Activated CD4-positive, alpha-beta T cell treated with anti-CD3 and anti-CD28 coated beads, Interleukin-2, amount 50 U/mL, for 16 hours (primary cell): ENCODE measurements at regions not wholly inside any gene's neighbourhood (a gene's known extent, or its start where the extent isn't known, plus 50 kb on each side); places are given as distances from the start of the nearest gene placed in this dataset.
A peak's percentile ranks its signal among the peaks of the same experiment; 100 is the strongest.
"Not testable (repeated sequence)": the region's sequence is repeated elsewhere in the genome, so short reads cannot be mapped to it uniquely, and the experiment has no call there.

Experiments used
- DNase-seq: peaks from one replicate; pipeline ENCODE4 v3.0.0-alpha.2; 2020

DNA sequence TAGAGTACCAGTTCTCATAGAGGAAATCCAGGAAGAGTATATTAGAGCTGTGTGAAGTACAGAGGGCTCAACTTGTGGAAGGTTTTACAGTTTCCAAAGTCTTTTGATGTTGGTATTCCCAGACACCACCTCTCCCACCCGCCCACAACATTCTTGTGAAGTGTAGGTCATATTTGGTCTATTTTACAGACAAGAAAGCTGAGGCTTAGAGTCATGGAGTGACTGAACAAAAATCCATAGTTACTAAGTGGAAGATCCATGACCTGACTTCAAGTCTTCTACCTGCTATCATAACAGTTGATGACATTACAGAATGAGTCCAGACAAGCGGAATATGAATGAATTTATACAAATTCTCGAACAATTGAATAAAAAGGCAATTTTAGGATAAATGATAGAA is 187.1 kb upstream of the RPS23 start:
- DNase-seq, result no peak

DNA sequence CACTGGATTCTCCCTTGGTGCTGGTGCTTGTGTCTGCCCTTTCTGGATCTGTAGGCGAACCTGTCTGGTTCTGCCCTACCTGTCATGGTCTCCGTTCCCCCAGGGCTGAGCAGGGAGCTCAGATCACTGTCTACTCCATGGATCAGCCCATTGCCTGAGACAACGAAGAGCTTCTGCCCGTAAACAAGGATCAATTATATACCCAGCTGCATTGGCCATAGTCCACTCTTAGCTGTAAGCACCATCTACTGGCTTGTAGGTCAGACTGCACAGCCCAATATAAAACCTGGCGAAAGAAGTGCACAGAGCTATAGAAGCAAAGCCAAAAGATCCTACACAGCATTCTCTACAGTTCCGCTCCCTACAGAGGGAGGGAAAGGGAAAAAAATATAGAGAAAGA is 181.5 kb upstream of the RPS23 start:
- DNase-seq, result no peak

DNA sequence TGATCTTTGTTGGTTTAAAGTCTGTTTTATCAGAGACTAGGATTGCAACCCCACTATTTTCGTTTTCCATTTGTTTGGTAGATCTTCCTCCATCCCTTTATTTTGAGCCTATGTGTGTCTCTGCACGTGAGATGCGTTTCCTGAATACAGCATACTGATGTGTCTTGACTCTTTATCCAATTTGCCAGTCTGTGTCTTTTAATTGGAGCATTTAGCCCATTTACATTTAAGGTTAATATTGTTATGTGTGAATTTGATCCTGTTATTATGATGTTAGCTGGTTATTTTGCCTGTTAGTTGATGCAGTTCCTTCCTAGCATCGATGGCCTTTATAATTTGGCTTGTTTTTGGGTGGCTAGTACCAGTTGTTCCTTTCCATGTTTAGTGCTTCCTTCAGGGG is 177.2 kb upstream of the RPS23 start:
- DNase-seq, result not testable (repeated sequence)

DNA sequence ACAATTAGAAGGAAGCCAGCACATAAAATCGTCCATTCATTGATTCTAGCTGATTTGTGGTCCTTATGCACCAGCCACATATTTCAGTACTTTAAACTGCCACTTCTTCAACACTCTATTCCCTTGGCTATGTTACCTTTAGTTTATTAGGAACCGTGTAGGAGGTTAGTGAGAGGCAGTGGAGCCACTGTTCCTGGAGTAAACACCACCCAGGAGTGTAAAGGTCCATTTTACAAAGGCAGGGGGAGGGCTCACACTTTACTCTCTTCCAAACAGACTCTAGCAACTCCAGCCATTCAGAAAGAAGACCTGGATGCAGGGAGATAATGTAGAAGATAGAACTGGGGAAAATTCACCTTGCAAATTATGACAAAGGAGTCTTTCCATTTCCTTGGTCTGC is 170.2 kb upstream of the RPS23 start:
- DNase-seq, result no peak

GRCh38 chr5:82447913-82448312 is 169.8 kb upstream of the RPS23 start:
- no peak for DNase-seq

GRCh38 chr5:82446809-82447208 is 168.7 kb upstream of the RPS23 start:
- no peak for DNase-seq

- DNase-seq, result no peak
Measured at GRCh38 chr5:82445726-82446335, 167.7 kb upstream of the RPS23 start.

- no peak for DNase-seq
Measured at GRCh38 chr5:82439750-82440445, 161.7 kb upstream of the RPS23 start.

DNA sequence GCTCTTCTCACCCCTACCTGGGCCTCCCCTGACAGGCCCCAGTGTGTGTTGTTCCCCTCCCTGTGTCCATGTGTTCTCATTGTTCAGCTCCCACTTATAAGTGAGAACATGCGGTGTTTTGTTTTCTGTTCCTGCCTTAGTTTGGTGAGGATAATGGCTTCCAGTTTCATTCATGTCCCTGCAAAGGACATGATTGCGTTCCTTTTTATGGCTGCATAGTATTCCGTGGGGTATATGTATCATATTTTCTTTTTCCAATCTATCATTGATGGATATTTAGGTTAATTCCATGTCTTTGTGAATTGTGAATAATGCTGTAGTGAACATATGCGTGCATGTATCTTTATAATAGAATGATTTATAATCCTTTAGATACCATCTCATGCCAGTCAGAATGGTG is 159.4 kb upstream of the RPS23 start:
- DNase-seq, result not testable (repeated sequence)

DNA sequence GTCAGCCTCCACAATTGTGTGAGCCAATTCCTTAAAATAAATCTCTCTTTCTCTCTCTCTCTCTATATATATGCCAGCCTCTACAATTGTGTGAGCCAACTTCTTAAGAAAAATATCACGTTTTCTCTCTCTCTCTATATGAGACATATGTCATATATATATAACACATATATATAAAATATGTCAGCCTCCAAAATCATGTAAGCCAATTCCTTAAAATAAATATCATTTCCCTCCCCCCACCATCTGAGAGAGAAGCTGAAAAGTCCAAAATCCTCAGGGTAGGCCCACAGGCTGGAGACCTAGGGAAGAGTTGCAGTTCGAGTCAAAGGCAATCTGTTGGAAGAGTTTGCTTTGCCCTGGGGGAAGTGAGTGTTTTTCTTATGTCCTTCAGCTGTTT is 158.1 kb upstream of the RPS23 start:
- DNase-seq, result no peak

DNA sequence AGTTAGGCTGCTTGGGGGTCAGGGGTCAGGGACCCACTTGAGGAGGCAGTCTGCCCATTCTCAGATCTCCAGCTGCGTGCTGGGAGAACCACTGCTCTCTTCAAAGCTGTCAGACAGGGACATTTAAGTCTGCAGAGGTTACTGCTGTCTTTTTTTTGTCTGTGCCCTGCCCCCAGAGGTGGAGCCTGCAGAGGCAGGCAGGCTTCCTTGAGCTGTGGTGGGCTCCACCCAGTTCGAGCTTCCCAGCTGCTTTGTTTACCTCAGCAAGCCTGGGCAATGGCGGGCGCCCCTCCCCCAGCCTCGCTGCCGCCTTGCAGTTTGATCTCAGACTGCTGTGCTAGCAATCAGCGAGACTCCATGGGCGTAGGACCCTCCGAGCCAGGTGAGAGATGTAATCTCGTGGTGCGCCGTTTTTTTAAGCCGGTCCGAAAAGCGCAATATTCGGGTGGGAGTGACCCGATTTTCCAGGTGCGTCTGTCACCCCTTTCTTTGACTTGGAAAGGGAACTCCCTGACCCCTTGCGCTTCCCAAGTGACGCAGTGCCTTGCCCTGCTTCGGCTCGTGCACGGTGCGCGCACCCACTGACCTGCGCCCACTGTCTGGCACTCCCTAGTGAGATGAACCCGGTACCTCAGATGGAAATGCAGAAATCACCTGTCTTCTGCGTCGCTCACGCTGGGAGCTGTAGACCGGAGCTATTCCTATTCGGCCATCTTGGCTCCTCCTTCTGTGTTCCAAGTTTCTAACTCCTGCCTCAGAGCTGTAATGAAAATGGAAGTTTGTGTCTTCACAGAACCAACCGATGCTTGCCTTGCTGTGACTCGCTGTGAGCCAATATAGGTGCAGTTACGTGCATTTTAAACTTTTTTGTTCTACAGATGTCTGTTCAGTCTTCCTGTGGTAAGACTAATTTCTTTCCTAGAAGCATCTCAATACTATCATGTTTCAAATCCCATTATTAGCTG is 156.8 kb upstream of the RPS23 start:
- not testable (repeated sequence) for DNase-seq

DNA sequence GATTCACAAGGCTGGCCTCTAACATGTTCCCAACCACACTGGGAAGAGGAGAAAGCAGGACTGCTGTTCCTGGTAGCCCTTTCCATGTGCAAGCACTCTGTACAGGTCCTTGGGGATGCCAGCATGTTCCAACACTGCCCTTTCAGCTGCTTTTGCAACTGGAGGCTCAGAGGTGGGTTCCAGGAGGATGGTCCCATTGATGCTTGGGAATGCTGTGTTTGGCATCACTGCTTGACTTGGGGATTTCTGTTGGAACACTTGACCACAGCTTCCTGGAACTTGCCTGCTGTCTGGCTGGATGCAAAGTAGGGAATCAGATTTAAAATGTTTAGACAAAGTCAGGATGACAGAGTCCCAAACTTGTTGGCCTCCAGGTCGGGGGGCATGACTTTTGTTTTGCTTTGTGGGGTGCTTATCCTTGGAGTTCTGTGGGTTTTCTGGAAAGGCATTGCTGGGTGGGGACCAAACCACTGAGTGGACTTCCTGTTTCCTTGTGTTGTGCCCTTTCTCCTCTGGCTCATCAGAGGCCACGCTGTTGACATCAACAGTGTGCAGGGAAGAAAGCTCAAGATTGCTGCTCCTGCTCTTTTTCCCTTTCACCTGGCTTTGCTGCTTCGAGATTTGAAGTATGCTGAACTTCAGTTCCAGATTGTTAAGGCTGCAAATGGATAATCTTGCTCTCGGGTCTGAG is 148.5 kb upstream of the RPS23 start:
- DNase-seq, result no peak

GRCh38 chr5:82425591-82425990 is 147.4 kb upstream of the RPS23 start:
- DNase-seq, result no peak

GRCh38 chr5:82424211-82424610 is 146.1 kb upstream of the RPS23 start:
- no peak for DNase-seq

- no peak for DNase-seq
Measured at GRCh38 chr5:82422751-82423181, 144.6 kb upstream of the RPS23 start.

GRCh38 chr5:82422001-82422740 is 144.0 kb upstream of the RPS23 start:
- DNase-seq, result peak; percentile 1

DNA sequence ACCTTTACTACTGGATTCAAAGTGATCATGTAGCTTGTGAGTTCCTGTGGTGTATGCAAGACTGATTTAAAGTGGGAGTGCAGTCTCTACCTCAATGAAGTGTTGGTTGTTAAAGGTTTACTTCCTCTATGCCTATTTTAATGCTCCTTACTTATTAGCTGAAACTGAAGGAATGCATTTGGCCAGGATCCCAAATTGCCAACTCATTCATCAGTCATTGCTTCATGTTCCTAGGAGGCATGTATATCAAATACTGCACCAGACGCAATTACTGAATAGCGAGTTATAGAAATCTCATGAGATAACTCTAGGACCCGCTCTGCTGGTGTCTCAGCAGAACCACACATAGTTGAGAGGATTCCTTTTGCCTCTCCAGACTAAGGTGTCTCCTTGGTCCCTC is 143.0 kb upstream of the RPS23 start:
- no peak for DNase-seq

- DNase-seq, result not testable (repeated sequence)
Measured at GRCh38 chr5:82420524-82420923, 142.4 kb upstream of the RPS23 start.

- DNase-seq, result no peak
Measured at GRCh38 chr5:82419559-82420332, 141.6 kb upstream of the RPS23 start.

DNA sequence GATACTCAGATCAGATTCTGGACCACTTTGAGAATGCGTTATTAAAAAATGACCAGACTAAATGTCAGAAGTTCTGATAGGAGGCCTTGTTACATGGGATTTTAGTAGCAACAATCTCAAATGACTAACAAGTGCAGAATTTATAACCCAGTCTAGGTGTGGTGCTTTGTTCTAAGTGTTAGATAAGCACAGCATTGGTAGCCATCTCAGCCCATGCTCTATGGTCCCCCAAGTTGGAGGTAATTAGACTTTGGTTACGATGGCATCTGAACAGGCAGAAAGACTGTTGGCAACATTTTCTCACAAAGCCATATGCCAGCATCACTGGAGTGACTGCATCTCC is 140.4 kb upstream of the RPS23 start:
- DNase-seq, result no peak

DNA sequence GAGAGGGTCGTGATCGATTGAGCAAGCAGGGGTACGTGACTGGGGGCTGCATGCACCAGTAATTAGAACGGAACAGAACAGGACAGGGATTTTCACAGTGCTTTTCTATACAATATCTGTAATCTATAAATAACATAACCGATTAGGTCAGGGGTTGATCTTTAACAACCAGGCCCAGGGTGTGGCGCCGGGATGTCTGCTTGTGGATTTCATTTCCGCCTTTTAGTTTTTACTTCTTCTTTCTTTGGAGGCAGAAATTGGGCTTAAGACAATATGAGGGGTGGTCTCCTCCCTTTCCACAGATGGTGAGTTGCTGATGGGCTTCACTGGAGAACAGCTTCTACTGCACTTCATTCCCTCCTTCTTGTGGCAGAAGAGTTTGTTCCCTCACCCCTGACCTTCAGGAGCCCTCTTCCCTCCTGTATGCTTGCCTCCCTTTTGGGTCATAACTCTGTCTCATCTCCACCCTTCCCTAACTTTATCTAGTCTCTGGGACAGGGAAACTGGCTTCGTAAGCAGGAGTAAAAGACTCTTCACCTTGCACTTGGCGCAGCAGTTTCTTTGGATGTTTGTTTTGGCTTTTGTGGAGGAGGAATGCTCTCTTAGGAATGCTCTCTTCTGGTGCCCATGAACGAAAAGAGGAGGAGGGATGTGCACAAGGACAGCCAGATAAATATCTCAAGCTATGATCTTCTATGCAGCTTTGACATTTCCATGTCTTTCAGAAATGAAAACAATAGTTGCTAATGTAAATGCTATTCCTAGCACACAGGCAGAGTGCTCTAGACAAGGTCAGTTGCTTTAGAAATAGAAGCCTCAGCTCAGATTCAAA is 139.8 kb upstream of the RPS23 start:
- DNase-seq, result no peak
